Lower lobe of right lung (tissue), 2 donors: ENCODE measurements at regions not wholly inside any gene's neighbourhood (a gene's known extent, or its start where the extent isn't known, plus 50 kb on each side); places are given as distances from the start of the nearest gene placed in this dataset.

Experiments used
- ATAC-seq, 2 donors: fragments of 200-7000 bp; cut with Tn5 transposase; one replicate each; pipeline ENCODE4 v1.9.1; 2020 to 2022; ENCODE audit warnings: mild to moderate bottlenecking in 2 of 2, moderate library complexity in 2 of 2
- DNase-seq: peaks from one replicate; pipeline ENCODE4 v3.0.0-alpha.2; 2020
- H3K27ac ChIP-seq: fragments of 200-600 bp; one replicate; pipeline ENCODE4 v1.8.0; 2022
- H3K27me3 ChIP-seq: fragments of 200-600 bp; one replicate; pipeline ENCODE4 v1.8.0; 2022; ENCODE audit warnings: low read depth
- H3K36me3 ChIP-seq: fragments of 200-600 bp; one replicate; pipeline ENCODE4 v1.8.0; 2022; ENCODE audit warnings: mild to moderate bottlenecking
- H3K4me1 ChIP-seq: fragments of 200-600 bp; one replicate; pipeline ENCODE4 v1.8.0; 2022
- H3K4me3 ChIP-seq: fragments of 200-600 bp; one replicate; pipeline ENCODE4 v1.8.0; 2022; ENCODE audit warnings: mild to moderate bottlenecking
- H3K9me3 ChIP-seq: fragments of 200-600 bp; one replicate; pipeline ENCODE4 v1.8.0; 2022
- intact Hi-C: fragments of 100-400 bp; cut with DNase I; formaldehyde crosslinking; loops from one replicate; pipeline ENCODE4 v1.11.0; 2022
- TF ChIP-seq, protein P1 (sequence below): fragments of 200-600 bp; IDR thresholded peaks from one replicate; pipeline ENCODE4 v1.8.0; 2022; ENCODE audit warnings: antibody characterized with exemption, mild to moderate bottlenecking
- donor health status: DM: no; HTN: yes; CAD: no; lungs with severe emphysema.

DNA sequence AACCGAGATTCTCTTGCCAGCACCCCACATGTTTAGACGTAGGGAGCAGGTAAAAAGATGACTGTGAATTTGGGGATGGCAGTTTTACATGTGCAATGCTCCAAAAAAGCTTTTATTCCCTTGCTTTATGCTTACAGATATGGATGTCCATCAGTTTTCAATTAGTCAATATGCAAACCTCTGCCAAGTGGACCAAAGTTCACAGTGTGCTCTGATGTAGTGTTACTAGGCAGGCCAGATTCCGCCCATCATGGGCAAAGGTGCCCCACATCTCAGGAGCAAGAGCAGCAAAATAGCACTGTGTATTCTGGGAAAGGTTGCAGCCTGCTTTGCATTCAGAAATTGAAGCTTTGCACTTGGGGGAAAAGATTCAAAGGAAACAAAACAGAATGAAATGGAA is 329.7 kb upstream of the ZEB2 start:
- Histone ChIP-seq H3K36me3 (no peaks in the 10 kb centered on the region), H3K27me3 (no peaks in the 10 kb centered on the region), H3K9me3 (no peaks in the 10 kb centered on the region), H3K4me1 (no peaks in the 10 kb centered on the region), H3K27ac (no peak overlapping the region), H3K4me3 (no peak overlapping the region)
- DNase-seq (no peak), ATAC-seq (no peak)
- intact Hi-C loops: no loop called here
- TF ChIP-seq, protein P1, sequence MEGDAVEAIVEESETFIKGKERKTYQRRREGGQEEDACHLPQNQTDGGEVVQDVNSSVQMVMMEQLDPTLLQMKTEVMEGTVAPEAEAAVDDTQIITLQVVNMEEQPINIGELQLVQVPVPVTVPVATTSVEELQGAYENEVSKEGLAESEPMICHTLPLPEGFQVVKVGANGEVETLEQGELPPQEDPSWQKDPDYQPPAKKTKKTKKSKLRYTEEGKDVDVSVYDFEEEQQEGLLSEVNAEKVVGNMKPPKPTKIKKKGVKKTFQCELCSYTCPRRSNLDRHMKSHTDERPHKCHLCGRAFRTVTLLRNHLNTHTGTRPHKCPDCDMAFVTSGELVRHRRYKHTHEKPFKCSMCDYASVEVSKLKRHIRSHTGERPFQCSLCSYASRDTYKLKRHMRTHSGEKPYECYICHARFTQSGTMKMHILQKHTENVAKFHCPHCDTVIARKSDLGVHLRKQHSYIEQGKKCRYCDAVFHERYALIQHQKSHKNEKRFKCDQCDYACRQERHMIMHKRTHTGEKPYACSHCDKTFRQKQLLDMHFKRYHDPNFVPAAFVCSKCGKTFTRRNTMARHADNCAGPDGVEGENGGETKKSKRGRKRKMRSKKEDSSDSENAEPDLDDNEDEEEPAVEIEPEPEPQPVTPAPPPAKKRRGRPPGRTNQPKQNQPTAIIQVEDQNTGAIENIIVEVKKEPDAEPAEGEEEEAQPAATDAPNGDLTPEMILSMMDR: no peak

DNA sequence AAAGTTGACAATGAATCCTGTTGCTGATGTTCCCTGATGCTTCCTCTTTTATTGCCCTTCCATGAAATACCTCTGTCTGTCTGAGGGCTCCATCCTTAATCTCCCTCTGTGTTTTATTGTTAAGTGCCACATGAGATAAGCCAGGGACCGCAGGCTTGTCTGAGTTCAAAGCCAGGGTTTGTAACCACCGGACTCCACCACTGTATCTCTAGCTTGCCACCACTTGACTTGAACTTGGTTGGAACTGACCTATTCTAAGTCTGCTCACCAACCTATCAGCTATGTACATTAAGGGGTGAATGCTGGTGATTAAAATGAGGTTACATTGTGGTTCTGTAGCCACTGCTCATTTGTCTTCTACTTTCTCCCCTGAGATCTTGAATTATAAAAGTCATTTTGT is 328.5 kb upstream of the ZEB2 start:
- no peaks in the 10 kb centered on the region for H3K36me3 ChIP-seq
- no peak for ATAC-seq
- TF ChIP-seq, protein P1: no peak

DNA sequence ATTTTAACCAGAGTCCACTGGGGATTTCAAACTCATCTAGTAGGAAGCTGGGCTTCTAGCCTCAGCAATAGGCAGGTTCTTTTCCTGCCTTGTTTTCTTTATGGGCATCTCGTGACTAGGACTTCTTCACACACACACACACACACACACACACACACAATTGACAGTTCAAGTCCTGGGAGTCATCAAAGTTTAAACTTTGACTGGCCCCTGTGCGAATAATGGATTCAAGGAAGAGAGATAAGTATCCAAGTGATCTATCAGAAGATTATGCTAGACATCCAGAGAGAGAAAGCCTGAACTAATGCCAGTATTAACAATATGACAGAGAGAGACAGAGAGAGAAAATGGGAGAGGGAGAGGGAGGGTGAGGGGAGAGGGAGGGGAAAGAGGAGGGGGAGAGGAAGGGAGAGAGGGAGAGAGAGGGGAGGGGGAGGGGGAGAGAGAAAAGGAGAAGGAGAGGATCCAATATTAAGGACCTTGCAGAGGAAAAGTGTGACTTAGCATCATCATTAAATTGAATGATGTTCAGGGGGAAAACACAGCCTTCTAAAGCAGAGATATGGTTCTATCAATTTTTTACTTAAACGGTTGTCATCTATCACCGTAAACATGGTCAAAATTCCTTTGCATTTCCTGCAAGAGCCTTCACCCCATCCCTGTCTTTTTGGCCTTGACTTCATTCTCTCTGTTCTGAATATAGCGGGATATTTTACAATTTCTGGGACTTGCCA is 327.6 kb upstream of the ZEB2 start:
- Histone ChIP-seq H3K9me3 (no peaks in the 10 kb centered on the region), H3K4me3 (no peak overlapping the region), H3K4me1 (no peaks in the 10 kb centered on the region), H3K27me3 (no peaks in the 10 kb centered on the region), H3K27ac (no peak overlapping the region), H3K36me3 (no peaks in the 10 kb centered on the region)
- DNase-seq (no peak), ATAC-seq (no peak)
- intact Hi-C loops: no loop called here
- TF ChIP-seq, protein P1: no peak

More for the DNA sequence above, 328.5 kb upstream of the ZEB2 start:
- Histone ChIP-seq H3K27ac (no peak overlapping the region), H3K9me3 (no peaks in the 10 kb centered on the region), H3K27me3 (no peaks in the 10 kb centered on the region), H3K4me1 (no peaks in the 10 kb centered on the region), H3K4me3 (no peak overlapping the region)
- no peak for DNase-seq
- intact Hi-C loops: no loop called here

DNA sequence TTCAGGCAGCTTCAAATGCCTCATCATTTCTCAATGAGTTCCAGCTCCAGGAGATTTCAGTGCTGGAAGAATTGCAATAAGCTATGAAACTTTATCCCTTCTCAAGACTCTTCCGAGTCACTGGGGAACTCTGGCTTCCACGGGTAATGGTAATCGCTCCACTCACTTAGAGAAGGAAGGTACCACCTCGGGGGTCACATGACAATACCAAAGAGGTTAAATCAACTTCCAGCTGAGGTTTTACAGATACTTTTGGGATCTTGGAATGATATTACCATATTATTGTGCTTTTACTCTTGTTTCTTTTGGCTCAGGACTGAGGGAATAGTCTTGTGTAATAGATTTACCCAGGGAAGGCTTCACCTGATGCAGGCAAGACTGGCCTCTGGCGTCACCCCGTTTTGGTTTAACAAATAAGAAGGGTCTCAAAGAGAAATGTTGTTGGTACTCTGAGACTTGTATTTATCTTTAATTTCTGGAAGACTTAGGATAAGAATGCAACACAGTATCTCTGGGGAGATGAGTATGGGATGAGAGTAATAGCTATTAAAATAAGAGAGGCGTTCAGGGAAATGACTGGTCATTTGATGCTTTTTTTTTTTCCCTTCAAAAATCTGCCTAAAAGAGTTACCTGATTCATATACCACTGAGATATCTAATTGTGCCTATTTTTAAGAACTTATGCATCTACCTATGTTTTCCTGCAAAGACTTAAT is 316.9 kb upstream of the ZEB2 start:
- TF ChIP-seq, protein P1: no peak
- intact Hi-C loops: no loop called here
- Histone ChIP-seq H3K27ac (no peak overlapping the region), H3K4me3 (no peak overlapping the region), H3K36me3 (no peaks in the 10 kb centered on the region), H3K9me3 (no peaks in the 10 kb centered on the region), H3K27me3 (no peaks in the 10 kb centered on the region), H3K4me1 (no peaks in the 10 kb centered on the region)
- ATAC-seq: no peak
- DNase-seq: no peak

DNA sequence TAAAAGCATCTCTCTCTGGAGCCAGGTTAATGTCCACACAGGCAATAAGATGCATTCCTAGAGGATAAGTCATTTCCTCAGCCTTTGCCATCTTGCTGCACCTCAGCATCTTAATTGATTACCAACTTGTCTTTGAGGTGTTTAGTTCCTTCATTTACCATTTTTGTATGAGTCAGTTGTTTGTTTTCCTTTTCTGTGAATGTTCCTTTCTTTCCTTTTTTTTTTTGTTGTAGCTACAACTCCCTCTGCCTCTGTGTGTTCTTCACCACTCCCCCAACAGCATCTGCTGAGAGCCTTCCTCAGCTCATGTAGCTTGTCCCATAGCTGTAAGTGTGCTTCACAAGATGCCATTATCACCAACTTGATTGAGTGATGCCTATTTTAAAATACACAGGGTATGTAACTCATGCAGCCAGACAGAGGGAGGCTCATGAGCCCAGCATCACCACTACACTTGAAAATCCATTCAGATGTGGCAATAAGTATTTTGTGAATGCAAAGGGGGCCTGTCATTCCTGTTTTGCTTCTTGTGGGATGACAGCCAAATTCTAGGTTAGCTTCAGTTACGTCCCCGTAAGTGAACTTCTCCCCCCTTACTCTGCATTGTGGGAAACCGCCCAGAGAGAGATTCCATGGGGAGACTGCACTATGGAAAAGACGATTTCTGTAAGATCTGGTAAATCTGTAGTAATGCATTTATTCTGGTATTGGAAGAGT is 315.9 kb upstream of the ZEB2 start:
- H3K36me3 ChIP-seq: no peaks in the 10 kb centered on the region
- no peaks in the 10 kb centered on the region for H3K4me1 ChIP-seq
- no peak for DNase-seq
- intact Hi-C loops: no loop called here
- H3K27ac ChIP-seq: no peak overlapping the region
- H3K27me3 ChIP-seq: no peaks in the 10 kb centered on the region
- H3K9me3 ChIP-seq: no peaks in the 10 kb centered on the region
- no peak for ATAC-seq
- H3K4me3 ChIP-seq: no peak overlapping the region
- TF ChIP-seq, protein P1: no peak
